SK-N-MC (cell line): ENCODE measurements at regions not wholly inside any gene's neighbourhood (a gene's known extent, or its start where the extent isn't known, plus 50 kb on each side); places are given as distances from the start of the nearest gene placed in this dataset.

ENCODE experiments used
- FOXP2 ChIP-seq: optimal IDR thresholded peaks from 2 replicates; pipeline ENCODE3; 2011; ENCODE audit warnings: mild to moderate bottlenecking, moderate library complexity; ENCODE audit not compliant: insufficient read depth; ENCODE audit errors: extremely low read length, control extremely low read depth
- POLR2AphosphoS5 ChIP-seq: IDR thresholded peaks from 2 replicates; pipeline ENCODE4 v1.6.1; 2012; ENCODE audit warnings: mild to moderate bottlenecking, low read depth, low read length, borderline replicate concordance

DNA sequence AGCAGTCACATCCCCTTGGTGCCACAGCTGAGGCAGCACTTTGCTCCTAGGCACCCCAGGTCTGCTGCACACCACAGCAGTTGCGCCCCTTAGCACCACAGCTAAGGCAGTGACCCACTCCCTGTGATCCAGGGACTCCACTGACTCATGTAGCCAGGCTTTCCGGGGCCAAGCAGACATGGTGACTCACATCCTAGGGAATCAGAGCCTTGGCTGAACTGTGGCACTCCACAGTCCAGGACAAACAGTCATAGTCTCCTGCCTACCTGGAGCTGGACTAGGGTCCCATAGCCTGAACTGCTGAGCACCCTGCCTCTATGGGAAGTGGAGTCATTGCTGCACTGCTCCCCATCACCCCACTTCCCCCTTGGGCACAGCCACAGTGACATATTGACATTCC lies 338.7 kb downstream of the NPR3 start:
- TF ChIP-seq POLR2AphosphoS5 (no peak), FOXP2 (no peak)
